Psoas muscle (tissue), 7 donors: ENCODE measurements at regions not wholly inside any gene's neighbourhood (a gene's known extent, or its start where the extent isn't known, plus 50 kb on each side); places are given as distances from the start of the nearest gene placed in this dataset.

Experiments used
- ATAC-seq, 4 donors: fragments of 200-7000 bp; cut with Tn5 transposase; one replicate each; pipeline ENCODE4 v1.9.1; 2020; ENCODE audit warnings: moderate library complexity in 3 of 4, mild to moderate bottlenecking in 2 of 4
- DNase-seq, 2 donors: peaks; one replicate each; pipeline ENCODE4 v3.0.0-alpha.2; 2020
- H3K27ac ChIP-seq: fragments of 200-600 bp; one replicate; pipeline ENCODE4 v1.8.0; 2022
- H3K27me3 ChIP-seq, 3 donors: fragments of 200-600 bp in 1 of 3; one replicate each; pipeline versions ENCODE4 v1.6.1 to v1.8.0; 2013 to 2022; ENCODE audit warnings: low read length in 2 of 3, mild to moderate bottlenecking in 2 of 3, moderate library complexity in 1 of 3; ENCODE audit not compliant: insufficient read depth in 3 of 3
- H3K36me3 ChIP-seq, 2 donors: fragments of 200-600 bp in 1 of 2; one replicate each; pipeline versions ENCODE4 v1.6.1 to v1.8.0; 2013 to 2022; ENCODE audit warnings: low read depth in 1 of 2, mild to moderate bottlenecking in 1 of 2, moderate library complexity in 1 of 2; ENCODE audit not compliant: insufficient read depth in 1 of 2
- H3K4me1 ChIP-seq: fragments of 200-600 bp; one replicate; pipeline ENCODE4 v1.8.0; 2022
- H3K4me3 ChIP-seq: fragments of 200-600 bp; one replicate; pipeline ENCODE4 v1.8.0; 2022; ENCODE audit warnings: mild to moderate bottlenecking
- H3K9me3 ChIP-seq: fragments of 200-600 bp; one replicate; pipeline ENCODE4 v1.8.0; 2022
- WGBS, 3 donors: extraction: QIAGEN DNeasy Blood & Tissue Kit; methylation state at CpG; one replicate each; pipeline versions ENCODE4 v1.1.6 to v1.1.7; 2013; 5-methylcytosine and 5-hydroxymethylcytosine counted together
- intact Hi-C, 2 donors: fragments of 100-400 bp; cut with DNase I; formaldehyde crosslinking; loops; one replicate each; pipeline versions ENCODE4 v1.11.0 to v1.14.2; 2022
- TF ChIP-seq, protein P1 (sequence below): fragments of 200-600 bp; IDR thresholded peaks from one replicate; pipeline ENCODE4 v1.8.0; 2022; ENCODE audit warnings: antibody characterized with exemption
- donor health status: healthy with polysubstance abuse.
- donor health status: DM: no; HTN: no; CAD: no; lungs with moderate emphysema.
- donor health status: Bipolar disorder and iron deficiency.
- donor health status: healthy.
- donor health status: DM: yes; HTN: yes; CAD: no.
- donor health status: DM: no; HTN: no; CAD: no.
- donor health status: DM: yes; HTN: yes; CAD: no.

- no peak overlapping the region for H3K27ac ChIP-seq
- ATAC-seq (peak in 3 of 4 donors; percentile 38 to 49 (median 48)), DNase-seq (no peak)
- no peak overlapping the region for H3K4me3 ChIP-seq
- TF ChIP-seq, protein P1, sequence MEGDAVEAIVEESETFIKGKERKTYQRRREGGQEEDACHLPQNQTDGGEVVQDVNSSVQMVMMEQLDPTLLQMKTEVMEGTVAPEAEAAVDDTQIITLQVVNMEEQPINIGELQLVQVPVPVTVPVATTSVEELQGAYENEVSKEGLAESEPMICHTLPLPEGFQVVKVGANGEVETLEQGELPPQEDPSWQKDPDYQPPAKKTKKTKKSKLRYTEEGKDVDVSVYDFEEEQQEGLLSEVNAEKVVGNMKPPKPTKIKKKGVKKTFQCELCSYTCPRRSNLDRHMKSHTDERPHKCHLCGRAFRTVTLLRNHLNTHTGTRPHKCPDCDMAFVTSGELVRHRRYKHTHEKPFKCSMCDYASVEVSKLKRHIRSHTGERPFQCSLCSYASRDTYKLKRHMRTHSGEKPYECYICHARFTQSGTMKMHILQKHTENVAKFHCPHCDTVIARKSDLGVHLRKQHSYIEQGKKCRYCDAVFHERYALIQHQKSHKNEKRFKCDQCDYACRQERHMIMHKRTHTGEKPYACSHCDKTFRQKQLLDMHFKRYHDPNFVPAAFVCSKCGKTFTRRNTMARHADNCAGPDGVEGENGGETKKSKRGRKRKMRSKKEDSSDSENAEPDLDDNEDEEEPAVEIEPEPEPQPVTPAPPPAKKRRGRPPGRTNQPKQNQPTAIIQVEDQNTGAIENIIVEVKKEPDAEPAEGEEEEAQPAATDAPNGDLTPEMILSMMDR, result no peak
- intact Hi-C loops, result no loop called here
- H3K36me3 ChIP-seq, result no peaks in the 10 kb centered on the region
- WGBS, 3 donors, result 68 to 80% (median 71%) methylated on average over 5 of the region's 5 CpGs
- no peaks in the 10 kb centered on the region for H3K4me1 ChIP-seq
- no peaks in the 10 kb centered on the region for H3K9me3 ChIP-seq
- H3K27me3 ChIP-seq, result no peaks in the 10 kb centered on the region
These were observed 166.6 kb upstream of the MARCKS start for GRCh38 chr6:113690281-113691259.

- 97% methylated on average over 4 of the region's 4 CpGs for WGBS, 3 donors
- no peaks in the 10 kb centered on the region for H3K36me3 ChIP-seq
- intact Hi-C loops, result no loop called here
- H3K9me3 ChIP-seq, result no peaks in the 10 kb centered on the region
- H3K27me3 ChIP-seq, result no peaks in the 10 kb centered on the region
- TF ChIP-seq, protein P1, result no peak
- no peak for DNase-seq
- H3K27ac ChIP-seq, result no peak overlapping the region
- no peaks in the 10 kb centered on the region for H3K4me1 ChIP-seq
- no peak overlapping the region for H3K4me3 ChIP-seq
- no peak for ATAC-seq
These were observed 165.9 kb upstream of the MARCKS start for GRCh38 chr6:113691260-113691656.

- no peaks in the 10 kb centered on the region for H3K36me3 ChIP-seq
These were observed 163.3 kb upstream of the MARCKS start for GRCh38 chr6:113693851-113694250.

DNA sequence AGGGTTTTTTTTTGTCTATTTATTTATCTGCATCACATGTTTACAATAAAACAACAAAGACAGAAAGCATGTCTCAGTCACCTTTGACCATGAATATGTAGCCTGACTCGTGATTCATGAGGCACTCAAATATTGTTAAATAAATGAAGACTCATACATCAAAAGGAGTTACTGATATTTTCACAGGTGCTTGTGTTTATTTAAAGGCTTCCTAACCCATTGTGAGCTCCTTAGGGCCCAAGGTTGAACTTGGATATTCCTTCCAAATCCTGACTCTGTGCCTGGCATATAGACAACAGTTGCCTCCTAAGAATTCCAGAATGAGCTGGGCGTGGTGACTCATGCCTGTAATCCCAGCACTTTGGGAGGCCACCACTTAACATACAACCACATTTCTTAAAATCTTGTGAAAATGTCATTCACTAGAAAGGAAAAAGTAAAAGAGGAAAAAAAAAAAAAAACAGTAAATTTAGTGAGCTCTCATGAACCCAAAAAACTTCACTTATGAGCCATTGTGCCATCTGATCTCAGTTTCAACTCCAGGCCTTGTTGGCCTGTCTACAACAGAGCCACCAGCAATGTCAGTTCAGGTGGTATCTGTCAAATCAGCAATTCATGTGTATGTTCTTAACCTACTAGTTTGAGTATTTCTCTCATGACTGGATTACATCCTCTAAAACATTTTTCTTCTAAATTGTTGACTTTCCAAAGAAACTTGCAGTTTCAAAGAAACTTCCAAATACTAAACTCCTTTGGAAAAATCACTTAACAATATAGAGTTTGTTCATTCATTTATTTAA, 162.7 kb upstream of the MARCKS start:
- ATAC-seq, result no peak
- DNase-seq, result no peak
- H3K9me3 ChIP-seq, result no peaks in the 10 kb centered on the region
- no peak overlapping the region for H3K4me3 ChIP-seq
- TF ChIP-seq, protein P1, result no peak
- no peak overlapping the region for H3K27ac ChIP-seq
- 82 to 93% (median 89%) methylated on average over 2 of the region's 2 CpGs for WGBS, 3 donors
- no peaks in the 10 kb centered on the region for H3K27me3 ChIP-seq
- H3K36me3 ChIP-seq, result no peaks in the 10 kb centered on the region
- no peaks in the 10 kb centered on the region for H3K4me1 ChIP-seq
- intact Hi-C loops, result no loop called here

More at GRCh38 chr6:113693851-113694250, 163.3 kb upstream of the MARCKS start:
- Histone ChIP-seq H3K4me3 (no peak overlapping the region), H3K27me3 (no peaks in the 10 kb centered on the region), H3K9me3 (no peaks in the 10 kb centered on the region), H3K27ac (no peak overlapping the region), H3K4me1 (no peaks in the 10 kb centered on the region)
- intact Hi-C loops, result no loop called here
- WGBS, 3 donors, result 95 to 100% (median 97%) methylated on average over 1 of the region's 1 CpG
- no peak for ATAC-seq
- TF ChIP-seq, protein P1, result no peak
- no peak for DNase-seq
